ENCODE measurements at regions not wholly inside any gene's neighbourhood (a gene's known extent, or its start where the extent isn't known, plus 50 kb on each side); places are given as distances from the start of the nearest gene placed in this dataset.
"Not testable (repeated sequence)": the region's sequence is repeated elsewhere in the genome, so short reads cannot be mapped to it uniquely, and the experiment has no call there.

DNA sequence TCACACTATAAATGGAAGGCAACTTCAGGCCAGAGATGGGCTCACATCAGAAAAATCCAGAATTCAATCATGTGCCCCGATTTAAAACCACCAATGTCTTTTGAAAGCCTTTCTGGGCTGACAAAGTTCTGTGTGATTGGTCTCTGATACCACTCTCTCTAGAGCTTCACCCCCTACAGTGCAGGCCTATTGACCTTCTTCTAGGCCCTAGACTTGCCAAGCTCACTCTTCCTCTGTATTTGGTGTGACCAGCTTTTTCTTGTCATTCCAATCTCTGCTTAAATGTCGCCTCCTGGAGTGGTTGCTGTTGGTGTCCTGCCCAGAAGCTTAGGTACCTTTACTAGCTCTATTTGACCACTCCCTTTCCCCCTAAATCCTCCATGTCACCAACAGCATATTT is 78.7 kb downstream of the GCNT4 start:
- H4K20me1 ChIP-seq (ENCODE audit: insufficient read depth): no peaks in the 10 kb centered on the region
- H3K27ac ChIP-seq: no peak overlapping the region
- H3K4me3 ChIP-seq (IDR thresholded peaks at IDR 0.05; ENCODE audit: insufficient read depth, low read depth, low read length): no peak overlapping the region

DNA sequence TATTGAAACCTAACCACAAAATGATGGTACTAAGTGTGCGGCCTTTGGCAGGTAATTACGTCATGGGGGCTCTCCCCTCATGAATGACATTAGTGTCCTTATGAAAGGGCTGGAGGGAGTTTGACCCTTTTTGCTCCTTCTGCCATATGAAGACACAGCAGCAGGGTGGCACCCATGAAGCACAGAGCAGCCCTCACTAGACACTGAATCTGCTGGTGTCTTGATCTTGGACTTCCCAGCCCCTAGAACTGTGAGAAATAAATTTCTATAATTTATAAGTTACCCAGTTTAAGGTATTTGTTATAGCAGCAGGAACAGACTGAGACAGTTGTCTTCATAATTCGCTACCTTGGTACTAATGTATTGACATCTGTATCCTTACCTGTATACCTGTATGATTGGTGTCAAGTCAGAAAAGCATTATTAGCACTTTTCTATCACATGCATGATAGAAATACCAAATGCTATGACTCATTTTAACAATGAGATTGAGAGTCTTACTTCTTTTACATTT is 80.4 kb downstream of the GCNT4 start:
- Histone ChIP-seq H3K4me1 (ENCODE audit: low read depth, poor library complexity, severe bottlenecking) (no peaks in the 10 kb centered on the region), H4K20me1 (ENCODE audit: insufficient read depth) (no peaks in the 10 kb centered on the region), H3K27ac (no peak overlapping the region), H3K4me2 (no peak overlapping the region), H3K27me3 (ENCODE audit: insufficient read depth, low read depth) (no peaks in the 10 kb centered on the region), H3K4me3 (IDR thresholded peaks at IDR 0.05; ENCODE audit: insufficient read depth, low read depth, low read length) (no peak overlapping the region), H3K9ac (no peak overlapping the region), H3K79me2 (ENCODE audit: insufficient read depth, low read depth) (no peaks in the 10 kb centered on the region), H2AFZ (ENCODE audit: low read depth) (no peak overlapping the region), H3K36me3 (ENCODE audit: insufficient read depth) (no peaks in the 10 kb centered on the region)
- no peak for TF ChIP-seq CTCF (conservative IDR thresholded peaks at IDR 0.05; ENCODE audit: low read depth, low read length)

More for the DNA sequence above, 78.7 kb downstream of the GCNT4 start:
- Histone ChIP-seq H2AFZ (ENCODE audit: low read depth) (no peak overlapping the region), H3K4me1 (ENCODE audit: low read depth, poor library complexity, severe bottlenecking) (no peaks in the 10 kb centered on the region), H3K9ac (no peak overlapping the region), H3K79me2 (ENCODE audit: insufficient read depth, low read depth) (no peaks in the 10 kb centered on the region), H3K36me3 (ENCODE audit: insufficient read depth) (no peaks in the 10 kb centered on the region), H3K4me2 (no peak overlapping the region), H3K27me3 (ENCODE audit: insufficient read depth, low read depth) (no peaks in the 10 kb centered on the region)
- no peak for TF ChIP-seq CTCF (conservative IDR thresholded peaks at IDR 0.05; ENCODE audit: low read depth, low read length)

DNA sequence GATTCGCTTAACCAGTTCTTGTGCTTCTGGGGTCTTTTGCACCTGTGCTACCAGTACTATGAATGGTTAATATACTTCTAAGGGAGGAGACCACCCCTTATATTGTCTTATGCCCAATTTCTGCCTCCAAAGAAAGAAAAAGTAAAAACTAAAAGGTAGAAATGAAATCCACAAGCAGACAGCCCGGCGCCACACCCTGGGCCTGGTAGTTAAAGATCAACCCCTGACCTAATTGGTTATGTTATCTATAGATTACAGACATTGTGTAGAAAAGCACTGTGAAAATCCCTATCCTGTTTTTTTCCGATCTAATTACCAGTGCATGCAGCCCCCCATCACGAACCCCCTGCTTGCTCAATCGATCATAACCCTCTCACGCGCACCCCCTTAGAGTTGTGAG is 81.5 kb downstream of the GCNT4 start:
- H3K4me3 ChIP-seq (IDR thresholded peaks at IDR 0.05; ENCODE audit: insufficient read depth, low read depth, low read length); H3K79me2 ChIP-seq (ENCODE audit: insufficient read depth, low read depth); H4K20me1 ChIP-seq (ENCODE audit: insufficient read depth); H3K36me3 ChIP-seq (ENCODE audit: insufficient read depth); H3K4me2 ChIP-seq; H3K4me1 ChIP-seq (ENCODE audit: low read depth, poor library complexity, severe bottlenecking); H3K27ac ChIP-seq; H3K9ac ChIP-seq; H2AFZ ChIP-seq (ENCODE audit: low read depth); H3K27me3 ChIP-seq (ENCODE audit: insufficient read depth, low read depth): not testable (repeated sequence)

GRCh38 chr5:74969726-74970125 is 82.6 kb downstream of the GCNT4 start:
- Histone ChIP-seq H3K36me3 (ENCODE audit: insufficient read depth) (no peaks in the 10 kb centered on the region), H3K9ac (no peak overlapping the region), H4K20me1 (ENCODE audit: insufficient read depth) (no peaks in the 10 kb centered on the region), H3K27me3 (ENCODE audit: insufficient read depth, low read depth) (no peaks in the 10 kb centered on the region), H3K79me2 (ENCODE audit: insufficient read depth, low read depth) (no peaks in the 10 kb centered on the region), H2AFZ (ENCODE audit: low read depth) (no peak overlapping the region), H3K4me2 (no peak overlapping the region), H3K27ac (no peak overlapping the region), H3K4me1 (ENCODE audit: low read depth, poor library complexity, severe bottlenecking) (no peaks in the 10 kb centered on the region), H3K4me3 (IDR thresholded peaks at IDR 0.05; ENCODE audit: insufficient read depth, low read depth, low read length) (no peak overlapping the region)
- no peak for TF ChIP-seq CTCF (conservative IDR thresholded peaks at IDR 0.05; ENCODE audit: low read depth, low read length)

GRCh38 chr5:74966141-74967026 is 86.0 kb downstream of the GCNT4 start:
- H3K4me1 ChIP-seq (ENCODE audit: low read depth, poor library complexity, severe bottlenecking): no peaks in the 10 kb centered on the region
- no peak for TF ChIP-seq CTCF (conservative IDR thresholded peaks at IDR 0.05; ENCODE audit: low read depth, low read length)
- H3K36me3 ChIP-seq (ENCODE audit: insufficient read depth): no peaks in the 10 kb centered on the region
- H3K4me2 ChIP-seq: no peak overlapping the region
- no peaks in the 10 kb centered on the region for H4K20me1 ChIP-seq (ENCODE audit: insufficient read depth)
- no peak overlapping the region for H3K27ac ChIP-seq
- H3K27me3 ChIP-seq (ENCODE audit: insufficient read depth, low read depth): no peaks in the 10 kb centered on the region
- H3K4me3 ChIP-seq (IDR thresholded peaks at IDR 0.05; ENCODE audit: insufficient read depth, low read depth, low read length): no peak overlapping the region
- no peaks in the 10 kb centered on the region for H3K79me2 ChIP-seq (ENCODE audit: insufficient read depth, low read depth)
- no peak overlapping the region for H2AFZ ChIP-seq (ENCODE audit: low read depth)
- no peak overlapping the region for H3K9ac ChIP-seq

Measured in KMS-11 (cell line).